Activated CD4-positive, alpha-beta T cell treated with anti-CD3 and anti-CD28 coated beads for 24 hours (primary cell): ENCODE measurements at regions not wholly inside any gene's neighbourhood (a gene's known extent, or its start where the extent isn't known, plus 50 kb on each side); places are given as distances from the start of the nearest gene placed in this dataset.
"Not testable (repeated sequence)": the region's sequence is repeated elsewhere in the genome, so short reads cannot be mapped to it uniquely, and the experiment has no call there.

Experiments used
- DNase-seq, 2 donors: peaks; one replicate each; pipeline ENCODE4 v3.0.0-alpha.2; 2020; ENCODE audit warnings: low read depth in 2 of 2

GRCh38 chr14:27587103-27587502 is 989.3 kb upstream of the NOVA1 start:
- DNase-seq: no peak

DNA sequence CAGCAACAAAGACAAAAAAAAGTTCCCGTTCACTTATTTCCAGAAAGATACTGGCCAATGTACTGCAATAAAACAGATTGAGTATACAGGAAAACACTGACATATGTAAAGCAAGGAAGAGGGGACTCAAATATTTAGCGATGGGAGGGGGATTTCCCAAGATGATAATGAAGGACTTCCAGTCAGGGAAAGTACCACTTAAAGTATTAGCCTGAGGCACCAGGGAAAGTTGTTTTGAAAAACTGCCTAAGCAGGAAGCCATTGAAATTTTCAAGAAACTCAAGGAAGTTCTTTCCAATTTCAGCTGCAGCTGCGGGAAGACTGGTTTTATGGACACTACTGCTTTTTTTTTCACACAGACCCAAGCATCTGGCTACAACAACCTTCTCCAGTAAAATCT is 1007.4 kb upstream of the NOVA1 start:
- no peak for DNase-seq

DNA sequence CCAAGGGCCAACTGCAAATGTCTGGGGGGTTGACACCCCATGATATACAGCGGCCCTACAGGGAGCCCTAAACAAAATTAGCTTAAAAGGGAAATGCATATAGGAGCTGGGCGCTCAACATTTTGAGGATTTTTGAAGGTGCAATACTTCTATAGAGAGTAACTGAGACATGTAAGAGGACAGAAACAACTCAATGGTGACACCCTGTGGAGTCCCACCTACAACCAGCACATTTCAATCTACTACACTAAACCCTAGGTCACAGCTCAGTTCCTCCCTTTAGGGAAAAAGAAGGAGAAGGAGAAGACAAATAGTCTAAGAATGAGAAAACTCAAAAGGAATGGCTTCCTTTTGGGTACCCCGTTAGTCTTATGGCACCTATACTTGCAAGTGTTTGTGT is 1010.5 kb upstream of the NOVA1 start:
- no peak for DNase-seq

GRCh38 chr14:27612121-27612520 is 1014.3 kb upstream of the NOVA1 start:
- no peak for DNase-seq

GRCh38 chr14:27613102-27613501 is 1015.3 kb upstream of the NOVA1 start:
- no peak for DNase-seq

DNA sequence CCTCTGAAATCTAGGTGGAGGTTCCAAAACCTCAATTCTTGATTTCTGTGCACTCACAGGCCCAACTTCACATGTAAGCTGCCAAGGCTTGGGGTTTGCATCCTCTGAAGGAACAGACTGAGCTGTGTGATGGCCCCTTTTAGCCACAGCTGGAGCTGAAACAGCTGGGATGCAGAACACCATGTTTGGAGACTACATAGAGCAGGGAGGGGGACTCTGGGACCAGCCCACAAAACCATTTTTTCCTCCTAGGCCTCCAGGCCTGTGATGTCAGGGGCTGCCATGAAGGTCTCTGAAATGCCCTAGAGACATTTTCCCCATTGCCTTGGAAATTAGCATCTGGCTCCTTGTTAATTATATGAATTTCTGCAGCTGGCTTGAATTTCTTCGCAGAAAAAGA is 1025.9 kb upstream of the NOVA1 start:
- no peak for DNase-seq

DNA sequence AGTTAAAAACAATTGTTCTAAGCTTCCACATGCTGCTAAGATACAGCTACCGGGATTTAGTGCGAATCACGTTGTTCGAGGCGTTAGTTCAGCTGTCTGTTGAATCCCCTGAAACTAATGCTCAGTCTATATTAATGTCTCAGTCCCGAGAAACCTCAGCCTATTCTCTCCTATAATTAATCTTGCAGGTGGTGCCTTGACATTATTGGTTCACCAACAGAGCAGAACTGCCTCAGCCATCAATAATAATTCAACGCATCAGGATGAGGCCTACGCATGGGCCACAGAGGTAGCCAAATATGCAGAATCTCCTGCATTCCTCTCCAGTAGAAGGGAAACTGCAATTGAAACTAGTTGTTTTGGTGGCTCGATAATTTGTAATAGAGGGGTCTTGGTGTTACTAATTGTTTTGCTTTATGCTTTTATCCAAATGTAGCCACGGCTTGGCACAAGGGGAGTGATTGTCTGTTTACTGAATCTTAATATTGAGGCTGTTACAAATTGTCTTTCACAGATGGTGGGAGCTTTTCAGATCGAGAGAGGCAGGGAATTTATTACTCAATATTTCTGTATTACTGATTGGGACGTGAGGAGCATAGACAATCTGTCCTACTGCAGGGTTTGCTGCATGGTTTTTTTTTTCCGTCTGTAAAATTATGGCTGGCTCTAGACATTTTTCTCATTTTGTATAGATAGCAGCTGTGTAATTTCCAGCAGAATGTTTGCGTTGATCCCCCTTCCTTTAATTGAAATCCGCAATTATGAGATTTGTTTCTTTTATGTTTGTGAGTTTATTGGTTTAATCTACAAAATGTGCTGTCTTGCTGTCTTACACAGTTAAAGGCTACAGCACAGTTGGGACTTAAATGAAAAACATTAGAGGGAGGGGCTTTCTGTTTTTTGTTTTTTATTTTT is 1036.5 kb upstream of the NOVA1 start:
- DNase-seq: no peak

DNA sequence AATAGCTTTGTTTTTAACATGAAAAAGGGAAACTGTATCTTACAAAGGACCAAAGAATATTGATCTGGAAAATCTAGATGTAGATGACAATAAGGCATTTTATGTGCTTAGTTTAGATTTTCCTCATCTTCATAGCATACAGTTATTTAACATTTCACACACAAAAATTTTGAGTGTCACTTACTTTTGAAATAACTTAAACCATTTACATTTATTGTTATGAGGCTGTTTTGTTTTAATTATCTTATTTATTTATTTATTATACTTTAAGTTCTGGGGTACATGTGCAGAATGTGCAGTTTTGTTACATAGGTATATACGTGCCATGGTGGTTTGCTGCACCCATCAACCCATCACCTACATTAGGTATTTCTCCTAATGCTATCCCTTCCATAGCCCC is 1042.9 kb upstream of the NOVA1 start:
- DNase-seq: not testable (repeated sequence)

DNA sequence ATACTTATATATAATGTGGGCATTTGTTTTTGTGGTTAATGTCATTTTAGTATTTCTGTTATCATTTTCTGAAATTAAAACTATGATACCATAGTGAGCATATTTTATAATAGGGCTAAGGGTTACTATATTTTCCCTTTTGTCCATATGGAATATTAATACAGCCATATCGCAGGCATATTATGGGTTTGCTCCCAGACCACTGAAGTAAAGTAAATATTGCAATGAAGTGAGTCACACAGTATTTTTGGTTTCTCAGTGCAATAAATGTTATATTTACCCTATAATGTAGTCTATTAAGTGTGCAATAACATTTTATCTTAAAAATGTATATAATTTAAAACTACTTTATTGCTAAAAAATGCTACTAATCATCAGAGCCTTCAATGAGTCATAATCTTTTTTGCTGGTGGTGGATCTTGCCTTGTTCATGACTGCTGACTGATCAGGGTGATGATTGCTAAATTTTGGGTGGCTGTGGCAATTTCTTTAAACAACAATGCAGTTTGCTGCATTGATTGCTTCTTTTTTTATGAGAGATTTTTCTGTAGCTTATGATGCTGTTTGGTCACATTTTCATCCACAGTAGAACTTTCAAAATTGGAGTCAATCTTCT is 1044.5 kb upstream of the NOVA1 start:
- DNase-seq: no peak

DNA sequence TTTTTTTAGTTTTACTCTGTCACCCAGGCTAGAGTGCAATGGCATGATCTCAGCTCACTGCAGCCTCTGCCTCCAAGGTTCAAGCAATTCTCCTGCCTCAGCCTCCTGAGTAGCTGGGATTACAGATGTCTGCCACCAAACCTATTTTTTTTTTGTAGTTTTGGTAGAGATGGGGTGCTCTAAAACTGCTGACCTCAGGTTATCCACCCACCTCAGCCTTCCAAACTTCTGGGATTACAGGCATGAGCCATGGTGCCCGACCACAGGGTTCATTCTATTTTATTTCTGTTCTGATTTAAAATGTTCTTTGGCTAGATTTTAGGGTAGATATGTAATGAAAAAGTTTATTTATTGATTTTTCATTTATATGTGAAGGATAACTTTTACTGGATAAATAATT is 1062.8 kb upstream of the NOVA1 start:
- DNase-seq: no peak

DNA sequence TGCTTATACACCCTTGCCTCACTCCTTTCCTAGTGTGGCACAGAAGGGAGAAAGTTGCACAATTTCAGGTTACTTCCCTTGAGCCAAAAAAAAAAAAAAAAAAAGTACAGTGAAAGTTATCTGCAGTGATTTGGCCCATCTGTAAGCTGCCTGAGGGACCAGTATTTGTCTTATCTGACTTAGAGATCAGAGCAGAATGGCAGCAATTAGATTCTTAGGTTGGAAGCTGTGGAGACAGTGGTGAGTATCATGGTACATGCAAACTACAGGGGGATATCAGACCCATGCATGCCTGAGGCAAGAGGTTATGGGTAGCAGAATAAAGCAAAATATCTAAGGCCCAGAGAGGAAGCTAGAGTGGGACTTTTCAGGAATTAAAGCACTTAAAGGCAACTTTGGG is 1070.7 kb upstream of the NOVA1 start:
- no peak for DNase-seq

DNA sequence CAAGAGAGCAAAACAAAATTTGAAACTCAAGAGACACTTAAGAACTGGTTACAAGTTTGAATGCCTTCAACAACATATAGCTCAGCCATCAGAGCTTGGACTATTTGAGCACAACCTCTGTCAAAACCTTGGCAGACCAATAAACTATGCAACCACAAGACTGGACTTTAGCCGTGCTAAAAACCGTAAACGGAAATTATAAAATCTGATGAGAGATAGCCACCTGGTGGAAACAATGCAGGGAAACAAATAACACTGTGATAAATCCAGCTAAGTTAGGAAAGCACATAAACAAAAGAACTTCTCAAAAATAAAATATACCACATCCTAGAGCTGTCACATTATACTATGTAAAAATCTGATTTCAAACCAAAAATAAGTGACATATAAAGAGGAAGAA is 1074.2 kb upstream of the NOVA1 start:
- no peak for DNase-seq

DNA sequence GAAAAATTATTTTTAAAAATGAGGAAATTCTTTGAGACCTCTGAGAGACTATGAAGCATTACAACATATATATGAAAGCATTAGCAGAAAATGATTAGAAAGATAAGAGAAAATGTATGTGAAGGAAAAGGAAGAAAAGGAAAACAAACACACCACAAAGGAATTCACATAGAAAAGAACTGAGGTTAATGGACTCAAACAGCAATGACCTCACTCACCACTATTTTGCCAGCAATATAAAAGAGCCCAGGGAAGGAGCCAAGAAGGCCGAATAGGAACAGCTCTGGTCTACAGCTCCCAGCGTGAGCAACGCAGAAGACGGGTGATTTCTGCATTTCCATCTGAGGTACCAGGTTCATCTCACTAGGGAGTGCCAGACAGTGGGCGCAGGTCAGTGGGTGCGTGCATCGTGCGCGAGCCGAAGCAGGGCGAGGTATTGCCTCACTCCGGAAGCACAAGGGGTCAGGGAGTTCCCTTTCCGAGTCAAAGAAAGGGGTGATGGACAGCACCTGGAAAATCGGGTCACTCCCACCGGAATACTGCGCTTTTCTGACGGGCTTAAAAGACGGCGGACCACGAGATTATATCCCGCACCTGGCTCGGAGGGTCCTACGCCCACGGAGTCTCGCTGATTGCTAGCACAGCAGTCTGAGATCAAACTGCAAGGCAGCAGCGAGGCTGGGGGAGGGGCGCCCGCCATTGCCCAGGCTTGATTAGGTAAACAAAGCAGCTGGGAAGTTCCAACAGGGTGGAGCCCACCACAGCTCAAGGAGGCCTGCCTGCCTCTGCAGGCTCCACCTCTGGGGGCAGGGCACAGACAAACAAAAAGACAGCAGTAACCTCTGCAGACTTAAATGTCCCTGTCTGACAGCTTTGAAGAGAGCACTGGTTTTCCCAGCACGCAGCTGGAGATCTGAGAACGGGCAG is 1075.2 kb upstream of the NOVA1 start:
- DNase-seq: not testable (repeated sequence)

DNA sequence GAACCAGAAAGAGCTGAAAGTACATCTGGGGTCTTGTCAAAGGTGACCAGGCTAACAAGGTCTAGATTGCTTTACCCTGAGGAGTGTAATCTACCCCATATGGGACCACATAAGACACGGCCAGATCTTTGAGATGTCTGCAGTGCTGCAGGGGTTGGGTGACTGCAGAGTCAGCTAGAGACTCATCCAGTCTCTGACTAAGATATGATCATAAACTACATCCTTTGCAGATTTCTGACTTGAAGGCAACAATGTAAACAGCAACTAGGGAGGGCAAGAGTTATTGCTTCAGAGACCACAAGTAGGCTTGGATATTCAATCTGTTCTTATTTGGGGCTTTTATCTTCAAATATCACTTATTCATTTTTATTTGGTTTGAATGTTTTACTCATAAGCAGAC is 1080.5 kb upstream of the FOXG1 start:
- DNase-seq: no peak

DNA sequence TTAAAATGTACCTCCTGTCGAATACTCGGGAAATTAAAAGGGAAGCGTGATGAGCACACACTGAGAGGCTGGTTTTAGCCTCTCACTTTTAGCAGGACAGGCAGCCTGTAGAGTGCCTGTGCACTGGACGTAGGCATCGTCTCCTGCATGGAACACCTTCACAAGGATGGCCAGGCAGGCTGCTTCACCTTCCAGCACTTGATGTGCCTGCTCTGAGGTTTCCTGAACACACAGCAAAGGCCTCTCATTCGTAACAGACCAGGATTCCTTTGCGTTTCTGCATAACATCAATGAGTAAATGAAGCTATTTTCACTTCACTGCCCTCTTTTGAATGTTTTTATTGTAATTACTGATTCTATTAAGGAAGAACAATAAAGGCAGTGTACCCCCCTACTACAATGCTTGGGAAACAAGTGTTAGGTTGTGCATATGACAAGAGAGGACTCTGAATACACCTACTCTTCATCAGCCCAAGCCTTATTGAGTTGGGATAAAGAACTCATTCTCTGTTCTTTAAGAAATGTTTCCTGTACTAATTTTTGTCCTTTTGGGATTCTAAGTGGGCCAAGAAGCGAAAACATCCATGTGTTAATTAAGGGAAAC is 1077.6 kb upstream of the FOXG1 start:
- no peak for DNase-seq

DNA sequence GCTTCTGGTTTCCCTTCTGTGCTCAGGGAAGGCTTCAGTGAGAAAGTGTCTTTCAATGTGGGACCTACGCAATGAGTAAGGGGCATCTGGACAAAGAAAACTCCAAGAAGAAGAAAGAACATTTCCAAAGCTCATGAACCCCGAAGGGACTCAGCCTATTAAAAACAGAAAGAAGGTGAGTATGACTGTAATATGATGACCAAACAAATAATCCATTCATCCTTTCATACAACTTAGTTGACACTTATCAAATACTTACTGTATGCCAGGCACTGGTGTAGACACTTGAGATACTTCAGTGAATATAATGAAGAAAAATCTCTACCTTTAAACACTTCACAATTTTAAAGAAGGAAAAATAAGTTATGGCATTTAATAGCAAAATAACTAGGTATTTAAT is 1054.2 kb upstream of the FOXG1 start:
- no peak for DNase-seq

GRCh38 chr14:27715561-27715960 is 1051.0 kb upstream of the FOXG1 start:
- no peak for DNase-seq

DNA sequence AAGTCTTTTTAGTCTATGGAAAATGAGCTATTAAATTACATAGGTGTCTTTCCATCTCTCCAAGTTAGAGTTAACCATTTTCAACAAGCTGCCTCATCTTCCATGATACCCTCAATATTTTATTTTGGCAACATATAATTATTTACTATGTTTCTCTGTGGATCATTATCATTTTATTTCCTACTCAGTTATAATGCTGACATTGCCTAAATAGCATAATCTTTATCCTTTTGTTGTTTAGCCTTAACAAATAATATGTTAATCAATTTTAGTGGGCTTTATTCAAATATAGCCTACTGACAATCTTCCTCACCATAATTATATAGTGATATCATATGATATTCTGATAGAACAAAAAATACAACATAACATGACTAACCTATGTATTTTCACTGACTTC is 1044.8 kb upstream of the FOXG1 start:
- no peak for DNase-seq

DNA sequence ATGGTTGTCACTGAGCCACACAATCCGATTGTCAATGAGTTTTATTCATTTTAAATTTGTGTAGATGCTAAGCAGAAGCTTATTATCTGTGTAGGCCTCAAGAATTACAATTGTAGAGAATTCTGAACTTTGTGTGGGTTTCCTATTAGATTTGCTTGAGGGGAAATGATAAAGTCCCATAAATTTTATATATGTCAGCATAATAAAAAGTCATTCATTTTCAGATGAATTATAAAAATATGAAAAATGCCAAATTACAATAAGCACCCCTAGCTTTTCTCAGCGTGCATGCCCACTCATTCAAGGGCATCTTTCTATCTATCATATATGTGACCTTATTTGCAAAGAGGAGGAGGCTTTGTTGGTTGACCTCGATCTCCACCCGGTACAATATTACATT is 1041.1 kb upstream of the FOXG1 start:
- DNase-seq: no peak

- no peak for DNase-seq
These were observed 1039.3 kb upstream of the FOXG1 start for GRCh38 chr14:27727251-27727770.

- DNase-seq: no peak
These were observed 1036.4 kb upstream of the FOXG1 start for GRCh38 chr14:27730204-27730603.
